ENCODE measurements at regions not wholly inside any gene's neighbourhood (a gene's known extent, or its start where the extent isn't known, plus 50 kb on each side); places are given as distances from the start of the nearest gene placed in this dataset.
"Not testable (repeated sequence)": the region's sequence is repeated elsewhere in the genome, so short reads cannot be mapped to it uniquely, and the experiment has no call there.

GRCh38 chr2:189231719-189232323 is 52.3 kb upstream of the COL5A2 start:
- Histone ChIP-seq H3K4me3 (ENCODE audit: low read depth in 1 of 2, low read length in 2 of 2) (no peak overlapping the region), H3K36me3 (ENCODE audit: insufficient read depth, low read length) (no peaks in the 10 kb centered on the region), H3K27ac (ENCODE audit: low read depth, low read length) (no peak overlapping the region), H3K9ac (ENCODE audit: low read length) (no peak overlapping the region), H3K27me3 (ENCODE audit: control insufficient read depth in 1 of 2, insufficient read depth in 2 of 2, low read length in 2 of 2) (no peaks in the 10 kb centered on the region), H3K9me3 (ENCODE audit: low read length) (no peaks in the 10 kb centered on the region), H3K4me1 (ENCODE audit: insufficient read depth, low read length) (no peaks in the 10 kb centered on the region)

DNA sequence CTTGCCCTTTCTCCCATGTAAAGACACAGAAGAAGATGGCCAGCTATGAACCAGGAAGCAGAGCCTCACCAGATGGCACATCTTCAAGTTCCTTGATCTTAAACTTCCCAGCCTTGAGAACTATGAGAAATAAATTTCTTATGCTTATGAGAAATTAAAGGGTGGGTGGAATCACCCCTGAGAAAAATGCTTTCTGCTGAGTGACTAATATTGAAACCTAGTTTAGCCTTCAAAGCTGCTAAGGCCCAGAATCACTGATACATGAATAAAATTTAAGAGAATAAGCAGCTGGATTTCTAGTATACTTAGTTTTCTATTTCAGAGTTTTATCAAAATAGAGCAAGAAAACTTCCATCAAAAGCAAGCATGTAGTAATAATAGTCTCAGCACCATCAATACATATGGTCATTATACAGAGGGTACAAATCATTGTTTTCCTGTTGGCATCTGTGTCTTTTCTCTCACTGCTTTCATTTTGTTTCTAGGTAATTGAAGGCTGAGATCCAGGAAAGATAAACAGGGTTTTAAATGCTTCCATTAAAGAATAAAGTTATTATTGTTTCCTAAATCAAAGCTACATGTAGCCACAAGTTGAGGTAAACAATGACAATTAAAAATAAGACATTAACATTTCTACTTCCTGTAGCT is 53.3 kb upstream of the COL5A2 start:
- Histone ChIP-seq H3K27me3 (ENCODE audit: control insufficient read depth in 1 of 2, insufficient read depth in 2 of 2, low read length in 2 of 2) (no peaks in the 10 kb centered on the region), H3K4me1 (ENCODE audit: insufficient read depth, low read length) (no peaks in the 10 kb centered on the region), H3K36me3 (ENCODE audit: insufficient read depth, low read length) (no peaks in the 10 kb centered on the region), H3K27ac (ENCODE audit: low read depth, low read length) (no peak overlapping the region), H3K9ac (ENCODE audit: low read length) (no peak overlapping the region), H3K9me3 (ENCODE audit: low read length) (no peaks in the 10 kb centered on the region), H3K4me3 (ENCODE audit: low read depth in 1 of 2, low read length in 2 of 2) (no peak overlapping the region)

- no peak overlapping the region for H3K4me3 ChIP-seq (ENCODE audit: low read depth in 1 of 2, low read length in 2 of 2)
These were observed 54.0 kb upstream of the COL5A2 start for GRCh38 chr2:189233527-189233926.

GRCh38 chr2:189234991-189235390 is 55.4 kb upstream of the COL5A2 start:
- no peaks in the 10 kb centered on the region for H3K27me3 ChIP-seq (ENCODE audit: control insufficient read depth in 1 of 2, insufficient read depth in 2 of 2, low read length in 2 of 2)
- no peaks in the 10 kb centered on the region for H3K4me1 ChIP-seq (ENCODE audit: insufficient read depth, low read length)
- no peak overlapping the region for H3K9ac ChIP-seq (ENCODE audit: low read length)

More at GRCh38 chr2:189233527-189233926, 54.0 kb upstream of the COL5A2 start:
- no peaks in the 10 kb centered on the region for H3K27me3 ChIP-seq (ENCODE audit: control insufficient read depth in 1 of 2, insufficient read depth in 2 of 2, low read length in 2 of 2)
- H3K9ac ChIP-seq (ENCODE audit: low read length), result no peak overlapping the region
- H3K27ac ChIP-seq (ENCODE audit: low read depth, low read length), result no peak overlapping the region
- no peaks in the 10 kb centered on the region for H3K9me3 ChIP-seq (ENCODE audit: low read length)
- no peaks in the 10 kb centered on the region for H3K4me1 ChIP-seq (ENCODE audit: insufficient read depth, low read length)
- no peaks in the 10 kb centered on the region for H3K36me3 ChIP-seq (ENCODE audit: insufficient read depth, low read length)

DNA sequence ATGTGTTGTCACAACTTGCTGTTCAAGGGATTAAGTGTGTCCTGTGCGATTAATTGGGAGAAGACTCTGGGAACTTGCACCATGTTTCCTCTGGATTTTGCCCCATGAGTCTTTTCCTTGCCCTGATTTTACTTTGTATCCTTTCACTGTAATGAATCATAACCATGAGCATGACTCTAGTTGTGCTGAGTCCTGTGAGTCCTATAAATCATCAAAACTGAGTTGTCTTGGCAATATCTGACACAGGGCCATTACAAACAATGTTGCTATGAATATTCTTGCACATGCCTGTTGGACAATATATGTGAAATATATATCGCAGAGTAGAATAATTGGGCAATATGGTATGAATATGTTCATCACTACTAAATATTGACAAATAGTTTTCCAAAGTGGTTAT is 56.5 kb upstream of the COL5A2 start:
- Histone ChIP-seq H3K4me3 (ENCODE audit: low read depth in 1 of 2, low read length in 2 of 2) (no peak overlapping the region), H3K27me3 (ENCODE audit: control insufficient read depth in 1 of 2, insufficient read depth in 2 of 2, low read length in 2 of 2) (no peaks in the 10 kb centered on the region), H3K36me3 (ENCODE audit: insufficient read depth, low read length) (no peaks in the 10 kb centered on the region), H3K9me3 (ENCODE audit: low read length) (no peaks in the 10 kb centered on the region), H3K4me1 (ENCODE audit: insufficient read depth, low read length) (no peaks in the 10 kb centered on the region), H3K27ac (ENCODE audit: low read depth, low read length) (no peak overlapping the region), H3K9ac (ENCODE audit: low read length) (no peak overlapping the region)

More at GRCh38 chr2:189234991-189235390, 55.4 kb upstream of the COL5A2 start:
- no peaks in the 10 kb centered on the region for H3K36me3 ChIP-seq (ENCODE audit: insufficient read depth, low read length)
- no peak overlapping the region for H3K27ac ChIP-seq (ENCODE audit: low read depth, low read length)
- H3K9me3 ChIP-seq (ENCODE audit: low read length), result no peaks in the 10 kb centered on the region
- H3K4me3 ChIP-seq (ENCODE audit: low read depth in 1 of 2, low read length in 2 of 2), result no peak overlapping the region

DNA sequence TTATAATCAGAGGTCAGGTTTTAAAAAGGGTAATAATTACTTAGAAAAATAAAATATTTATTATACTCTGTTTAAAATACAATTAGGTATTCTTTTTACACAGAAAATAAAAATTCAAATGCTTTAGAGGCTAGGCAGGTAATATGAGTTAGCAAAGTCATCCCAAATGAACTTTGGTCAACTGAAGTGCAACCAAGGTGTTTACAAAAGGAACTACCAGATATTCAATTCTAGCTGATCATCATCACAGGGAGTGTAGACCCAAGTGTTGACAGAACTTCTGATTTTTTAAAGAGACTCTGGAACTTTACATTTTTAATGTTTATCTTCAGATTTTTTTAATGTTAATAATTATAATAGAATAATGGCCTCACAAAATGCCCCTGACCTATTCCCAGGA is 59.3 kb upstream of the COL5A2 start:
- Histone ChIP-seq H3K27me3 (ENCODE audit: control insufficient read depth in 1 of 2, insufficient read depth in 2 of 2, low read length in 2 of 2) (no peaks in the 10 kb centered on the region), H3K27ac (ENCODE audit: low read depth, low read length) (no peak overlapping the region), H3K9me3 (ENCODE audit: low read length) (no peaks in the 10 kb centered on the region), H3K9ac (ENCODE audit: low read length) (no peak overlapping the region), H3K4me3 (ENCODE audit: low read depth in 1 of 2, low read length in 2 of 2) (no peak overlapping the region), H3K36me3 (ENCODE audit: insufficient read depth, low read length) (no peaks in the 10 kb centered on the region), H3K4me1 (ENCODE audit: insufficient read depth, low read length) (no peaks in the 10 kb centered on the region)

GRCh38 chr2:189243843-189244242 is 64.3 kb upstream of the COL5A2 start:
- H3K36me3 ChIP-seq (ENCODE audit: insufficient read depth, low read length); H3K9me3 ChIP-seq (ENCODE audit: low read length); H3K4me3 ChIP-seq (ENCODE audit: low read depth in 1 of 2, low read length in 2 of 2); H3K9ac ChIP-seq (ENCODE audit: low read length); H3K27me3 ChIP-seq (ENCODE audit: control insufficient read depth in 1 of 2, insufficient read depth in 2 of 2, low read length in 2 of 2); H3K4me1 ChIP-seq (ENCODE audit: insufficient read depth, low read length); H3K27ac ChIP-seq (ENCODE audit: low read depth, low read length): not testable (repeated sequence)

GRCh38 chr2:189247276-189247675 is 67.7 kb upstream of the COL5A2 start:
- Histone ChIP-seq H3K27ac (ENCODE audit: low read depth, low read length) (no peak overlapping the region), H3K9me3 (ENCODE audit: low read length) (no peaks in the 10 kb centered on the region), H3K36me3 (ENCODE audit: insufficient read depth, low read length) (no peaks in the 10 kb centered on the region), H3K4me3 (ENCODE audit: low read depth in 1 of 2, low read length in 2 of 2) (no peak overlapping the region), H3K27me3 (ENCODE audit: control insufficient read depth in 1 of 2, insufficient read depth in 2 of 2, low read length in 2 of 2) (no peaks in the 10 kb centered on the region), H3K9ac (ENCODE audit: low read length) (no peak overlapping the region), H3K4me1 (ENCODE audit: insufficient read depth, low read length) (no peaks in the 10 kb centered on the region)

GRCh38 chr2:189248141-189248540 is 68.6 kb upstream of the COL5A2 start:
- Histone ChIP-seq H3K27me3 (ENCODE audit: control insufficient read depth in 1 of 2, insufficient read depth in 2 of 2, low read length in 2 of 2) (no peaks in the 10 kb centered on the region), H3K9me3 (ENCODE audit: low read length) (no peaks in the 10 kb centered on the region), H3K4me3 (ENCODE audit: low read depth in 1 of 2, low read length in 2 of 2) (no peak overlapping the region), H3K9ac (ENCODE audit: low read length) (no peak overlapping the region), H3K36me3 (ENCODE audit: insufficient read depth, low read length) (no peaks in the 10 kb centered on the region), H3K27ac (ENCODE audit: low read depth, low read length) (no peak overlapping the region), H3K4me1 (ENCODE audit: insufficient read depth, low read length) (no peaks in the 10 kb centered on the region)

GRCh38 chr2:189249171-189249570 is 69.6 kb upstream of the COL5A2 start:
- Histone ChIP-seq H3K27ac (ENCODE audit: low read depth, low read length) (no peak overlapping the region), H3K9ac (ENCODE audit: low read length) (no peak overlapping the region), H3K9me3 (ENCODE audit: low read length) (no peaks in the 10 kb centered on the region), H3K4me3 (ENCODE audit: low read depth in 1 of 2, low read length in 2 of 2) (no peak overlapping the region), H3K4me1 (ENCODE audit: insufficient read depth, low read length) (no peaks in the 10 kb centered on the region), H3K36me3 (ENCODE audit: insufficient read depth, low read length) (no peaks in the 10 kb centered on the region), H3K27me3 (ENCODE audit: control insufficient read depth in 1 of 2, insufficient read depth in 2 of 2, low read length in 2 of 2) (no peaks in the 10 kb centered on the region)

DNA sequence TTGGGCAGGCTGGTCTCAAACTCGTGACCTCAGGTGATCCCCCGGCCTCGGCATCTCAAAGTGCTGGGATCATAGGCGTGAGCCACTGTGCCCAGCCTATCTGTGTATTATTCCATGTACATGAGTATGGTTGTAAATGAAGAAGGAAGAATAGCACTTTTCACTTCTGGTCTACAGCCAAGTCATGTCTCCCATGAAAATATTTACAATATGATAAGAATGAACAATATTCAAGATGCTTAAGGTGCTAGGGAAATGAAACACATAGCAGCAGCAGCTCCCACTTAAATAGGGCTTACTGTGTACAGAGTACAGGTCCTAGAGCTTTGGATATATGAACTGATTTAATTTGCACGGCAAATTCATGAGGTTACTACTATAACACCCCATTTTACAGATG is 70.3 kb upstream of the COL5A2 start:
- Histone ChIP-seq H3K9me3 (ENCODE audit: low read length) (no peaks in the 10 kb centered on the region), H3K4me1 (ENCODE audit: insufficient read depth, low read length) (peaks cover 7% of the 10 kb centered on the region), H3K36me3 (ENCODE audit: insufficient read depth, low read length) (no peaks in the 10 kb centered on the region), H3K27ac (ENCODE audit: low read depth, low read length) (no peak overlapping the region), H3K4me3 (ENCODE audit: low read depth in 1 of 2, low read length in 2 of 2) (no peak overlapping the region), H3K27me3 (ENCODE audit: control insufficient read depth in 1 of 2, insufficient read depth in 2 of 2, low read length in 2 of 2) (no peaks in the 10 kb centered on the region), H3K9ac (ENCODE audit: low read length) (no peak overlapping the region)
